GM19397 (cell line): ENCODE measurements at regions not wholly inside any gene's neighbourhood (a gene's known extent, or its start where the extent isn't known, plus 50 kb on each side); places are given as distances from the start of the nearest gene placed in this dataset.

Experiments used
- ATAC-seq: cut with Tn5 transposase; IDR thresholded peaks from one replicate; pipeline ENCODE4 v1.9.1; 2021; ENCODE audit warnings: mild to moderate bottlenecking, moderate library complexity; ENCODE audit not compliant: unreplicated experiment

- no peak for ATAC-seq
These were observed 514.1 kb downstream of the MED13L start for GRCh38 chr12:115763376-115763775.

GRCh38 chr12:115762936-115763335 lies 514.6 kb downstream of the MED13L start:
- ATAC-seq, result no peak

GRCh38 chr12:115761784-115762183 lies 515.7 kb downstream of the MED13L start:
- no peak for ATAC-seq

GRCh38 chr12:115760231-115760630 lies 517.3 kb downstream of the MED13L start:
- no peak for ATAC-seq

- ATAC-seq, result no peak
These were observed 518.4 kb downstream of the MED13L start for GRCh38 chr12:115758877-115759620.

- no peak for ATAC-seq
These were observed 519.3 kb downstream of the MED13L start for GRCh38 chr12:115758183-115758582.

GRCh38 chr12:115756804-115757203 lies 520.7 kb downstream of the MED13L start:
- ATAC-seq, result no peak

GRCh38 chr12:115756271-115756670 lies 521.2 kb downstream of the MED13L start:
- no peak for ATAC-seq

- ATAC-seq, result no peak
These were observed 521.8 kb downstream of the MED13L start for GRCh38 chr12:115755725-115756085.

GRCh38 chr12:115755061-115755724 lies 522.3 kb downstream of the MED13L start:
- ATAC-seq, result no peak

GRCh38 chr12:115752913-115753726 lies 524.4 kb downstream of the MED13L start:
- no peak for ATAC-seq

GRCh38 chr12:115752156-115752555 lies 525.3 kb downstream of the MED13L start:
- no peak for ATAC-seq

- ATAC-seq, result no peak
These were observed 527.2 kb downstream of the MED13L start for GRCh38 chr12:115750340-115750739.

- no peak for ATAC-seq
These were observed 528.2 kb downstream of the MED13L start for GRCh38 chr12:115749071-115749841.

GRCh38 chr12:115740586-115741155 lies 536.8 kb downstream of the MED13L start:
- no peak for ATAC-seq

- no peak for ATAC-seq
These were observed 539.6 kb downstream of the MED13L start for GRCh38 chr12:115737895-115738294.

GRCh38 chr12:115736360-115736759 lies 541.1 kb downstream of the MED13L start:
- no peak for ATAC-seq

GRCh38 chr12:115730975-115731541 lies 546.4 kb downstream of the MED13L start:
- ATAC-seq, result no peak

- no peak for ATAC-seq
These were observed 550.8 kb downstream of the MED13L start for GRCh38 chr12:115726691-115727090.

- no peak for ATAC-seq
These were observed 555.3 kb downstream of the MED13L start for GRCh38 chr12:115722181-115722580.
